ENCODE measurements at regions not wholly inside any gene's neighbourhood (a gene's known extent, or its start where the extent isn't known, plus 50 kb on each side); places are given as distances from the start of the nearest gene placed in this dataset.
A peak's percentile ranks its signal among the peaks of the same experiment; 100 is the strongest.

DNA sequence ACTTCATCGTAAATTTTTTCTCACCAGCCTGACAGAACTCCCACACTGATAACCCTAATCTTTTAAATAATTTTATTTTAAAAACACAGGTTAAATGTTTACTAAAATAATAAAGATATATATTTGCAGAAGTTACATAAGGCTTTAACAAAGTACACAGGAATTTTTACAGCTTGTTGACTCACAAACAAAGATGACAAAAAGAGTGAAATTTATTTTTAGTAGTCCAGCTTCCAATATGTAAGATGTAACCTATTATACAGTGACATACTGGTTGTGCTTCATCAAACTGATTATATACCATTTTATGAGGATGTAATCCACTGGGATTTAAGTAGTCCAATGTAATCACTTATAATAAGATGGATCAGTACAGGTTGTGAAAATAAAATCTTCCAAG lies 348.9 kb upstream of the SLC39A10 start:
- Histone ChIP-seq H2AFZ (ENCODE audit: low read depth, low read length) (no peak overlapping the region), H3K4me2 (ENCODE audit: low read length) (no peak overlapping the region), H3K9ac (ENCODE audit: low read length) (no peak overlapping the region), H3K27me3 (ENCODE audit: insufficient read depth, low read length) (no peaks in the 10 kb centered on the region), H3K4me1 (ENCODE audit: insufficient read depth, low read length) (no peaks in the 10 kb centered on the region), H3K9me3 (ENCODE audit: insufficient read depth, low read depth, low read length) (no peaks in the 10 kb centered on the region), H3K4me3 (ENCODE audit: insufficient read depth, low read depth, low read length) (no peak overlapping the region), H3K27ac (ENCODE audit: low read depth, low read length) (no peak overlapping the region), H4K20me1 (ENCODE audit: insufficient read depth, low read length) (no peaks in the 10 kb centered on the region), H3K79me2 (ENCODE audit: insufficient read depth, low read length) (no peaks in the 10 kb centered on the region), H3K36me3 (ENCODE audit: insufficient read depth, low read length) (no peaks in the 10 kb centered on the region)
- no peaks in the 10 kb centered on the region for H3K4me1 Mint-ChIP-seq (ENCODE audit: low read depth, unreplicated experiment)
- H3K27ac Mint-ChIP-seq (ENCODE audit: unreplicated experiment) = no peak overlapping the region
- no peak for TF ChIP-seq EZH2 (IDR thresholded peaks at IDR 0.05; ENCODE audit: insufficient read depth, low read length)
- TF ChIP-seq, protein P1, sequence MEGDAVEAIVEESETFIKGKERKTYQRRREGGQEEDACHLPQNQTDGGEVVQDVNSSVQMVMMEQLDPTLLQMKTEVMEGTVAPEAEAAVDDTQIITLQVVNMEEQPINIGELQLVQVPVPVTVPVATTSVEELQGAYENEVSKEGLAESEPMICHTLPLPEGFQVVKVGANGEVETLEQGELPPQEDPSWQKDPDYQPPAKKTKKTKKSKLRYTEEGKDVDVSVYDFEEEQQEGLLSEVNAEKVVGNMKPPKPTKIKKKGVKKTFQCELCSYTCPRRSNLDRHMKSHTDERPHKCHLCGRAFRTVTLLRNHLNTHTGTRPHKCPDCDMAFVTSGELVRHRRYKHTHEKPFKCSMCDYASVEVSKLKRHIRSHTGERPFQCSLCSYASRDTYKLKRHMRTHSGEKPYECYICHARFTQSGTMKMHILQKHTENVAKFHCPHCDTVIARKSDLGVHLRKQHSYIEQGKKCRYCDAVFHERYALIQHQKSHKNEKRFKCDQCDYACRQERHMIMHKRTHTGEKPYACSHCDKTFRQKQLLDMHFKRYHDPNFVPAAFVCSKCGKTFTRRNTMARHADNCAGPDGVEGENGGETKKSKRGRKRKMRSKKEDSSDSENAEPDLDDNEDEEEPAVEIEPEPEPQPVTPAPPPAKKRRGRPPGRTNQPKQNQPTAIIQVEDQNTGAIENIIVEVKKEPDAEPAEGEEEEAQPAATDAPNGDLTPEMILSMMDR (IDR thresholded peaks at IDR 0.05; ENCODE audit: insufficient read depth, low read depth, low read length) = no peak
- H3K27me3 Mint-ChIP-seq (ENCODE audit: low read depth, unreplicated experiment) = no peaks in the 10 kb centered on the region
- FAIRE-seq (no peak), DNase-seq (ENCODE audit: low read depth) (no peak)
- H3K36me3 Mint-ChIP-seq (ENCODE audit: low read depth, unreplicated experiment) = no peaks in the 10 kb centered on the region
- no peak overlapping the region for H3K4me3 Mint-ChIP-seq (ENCODE audit: unreplicated experiment)
- H3K9me3 Mint-ChIP-seq (ENCODE audit: unreplicated experiment) = no peaks in the 10 kb centered on the region

DNA sequence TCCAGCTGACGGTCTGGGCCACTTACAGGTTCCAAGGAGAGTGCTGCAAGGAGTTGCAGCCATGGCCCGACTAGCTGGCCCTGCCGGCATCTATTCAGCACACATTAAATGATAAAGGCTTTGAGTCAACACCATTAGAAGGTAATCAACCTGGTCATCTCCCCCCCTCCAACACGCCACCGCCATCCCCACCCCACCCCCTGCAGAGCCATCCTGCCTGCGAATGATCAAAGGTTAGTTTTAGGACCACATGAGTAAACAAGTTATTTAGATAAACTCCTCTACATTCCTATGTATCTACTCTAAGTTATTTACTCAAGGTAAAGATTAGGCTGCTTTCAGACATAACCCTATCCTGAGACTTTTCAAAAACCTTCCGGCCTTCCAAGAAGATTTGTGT lies 349.3 kb upstream of the SLC39A10 start:
- TF ChIP-seq EZH2 (IDR thresholded peaks at IDR 0.05; ENCODE audit: insufficient read depth, low read length) = no peak
- TF ChIP-seq, protein P1 (IDR thresholded peaks at IDR 0.05; ENCODE audit: insufficient read depth, low read depth, low read length) = no peak
- Histone ChIP-seq H3K79me2 (ENCODE audit: insufficient read depth, low read length) (no peaks in the 10 kb centered on the region), H3K27ac (ENCODE audit: low read depth, low read length) (no peak overlapping the region), H3K4me2 (ENCODE audit: low read length) (no peak overlapping the region), H3K4me3 (ENCODE audit: insufficient read depth, low read depth, low read length) (no peak overlapping the region), H3K9ac (ENCODE audit: low read length) (no peak overlapping the region), H3K4me1 (ENCODE audit: insufficient read depth, low read length) (no peaks in the 10 kb centered on the region), H3K27me3 (ENCODE audit: insufficient read depth, low read length) (no peaks in the 10 kb centered on the region), H3K36me3 (ENCODE audit: insufficient read depth, low read length) (no peaks in the 10 kb centered on the region), H4K20me1 (ENCODE audit: insufficient read depth, low read length) (no peaks in the 10 kb centered on the region), H2AFZ (ENCODE audit: low read depth, low read length) (no peak overlapping the region), H3K9me3 (ENCODE audit: insufficient read depth, low read depth, low read length) (no peaks in the 10 kb centered on the region)
- H3K4me1 Mint-ChIP-seq (ENCODE audit: low read depth, unreplicated experiment) = no peaks in the 10 kb centered on the region
- H3K27me3 Mint-ChIP-seq (ENCODE audit: low read depth, unreplicated experiment) = no peaks in the 10 kb centered on the region
- H3K9me3 Mint-ChIP-seq (ENCODE audit: unreplicated experiment) = no peaks in the 10 kb centered on the region
- DNase-seq (ENCODE audit: low read depth) (no peak), FAIRE-seq (no peak)
- H3K4me3 Mint-ChIP-seq (ENCODE audit: unreplicated experiment) = no peak overlapping the region
- H3K27ac Mint-ChIP-seq (ENCODE audit: unreplicated experiment) = no peak overlapping the region
- H3K36me3 Mint-ChIP-seq (ENCODE audit: low read depth, unreplicated experiment) = no peaks in the 10 kb centered on the region

DNA sequence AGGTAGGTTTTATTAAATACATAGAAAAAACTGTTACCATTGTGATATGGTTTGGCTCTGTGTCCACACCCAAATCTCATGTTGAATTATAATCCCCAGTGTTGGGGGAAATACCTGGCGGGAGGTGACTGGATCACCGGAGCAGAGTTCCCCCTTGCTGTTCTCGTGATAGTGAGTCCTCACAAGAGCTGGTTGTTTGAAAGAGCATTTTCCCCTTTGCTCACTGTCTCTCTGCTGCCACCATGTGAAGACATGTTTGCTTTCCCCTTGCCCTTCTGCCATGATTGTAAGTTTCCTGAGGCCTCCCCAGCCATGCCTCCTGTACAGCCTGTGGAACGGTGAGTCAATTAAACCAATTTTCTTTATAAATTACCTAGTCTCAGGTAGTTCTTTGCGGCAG lies 352.7 kb upstream of the SLC39A10 start:
- Mint-ChIP-seq H3K27me3 (ENCODE audit: low read depth, unreplicated experiment) (no peaks in the 10 kb centered on the region), H3K4me1 (ENCODE audit: low read depth, unreplicated experiment) (no peaks in the 10 kb centered on the region)
- no peak for FAIRE-seq

More for the DNA sequence above, 352.7 kb upstream of the SLC39A10 start:
- no peak overlapping the region for H3K27ac Mint-ChIP-seq (ENCODE audit: unreplicated experiment)
- no peak overlapping the region for H3K9ac ChIP-seq (ENCODE audit: low read length)
- H3K36me3 Mint-ChIP-seq (ENCODE audit: low read depth, unreplicated experiment) = no peaks in the 10 kb centered on the region
- no peaks in the 10 kb centered on the region for H3K27me3 ChIP-seq (ENCODE audit: insufficient read depth, low read length)
- H3K27ac ChIP-seq (ENCODE audit: low read depth, low read length) = no peak overlapping the region
- H3K4me2 ChIP-seq (ENCODE audit: low read length) = no peak overlapping the region
- H3K4me3 Mint-ChIP-seq (ENCODE audit: unreplicated experiment) = no peak overlapping the region
- H3K4me1 ChIP-seq (ENCODE audit: insufficient read depth, low read length) = no peaks in the 10 kb centered on the region
- H3K4me3 ChIP-seq (ENCODE audit: insufficient read depth, low read depth, low read length) = no peak overlapping the region
- no peaks in the 10 kb centered on the region for H3K9me3 Mint-ChIP-seq (ENCODE audit: unreplicated experiment)
- H2AFZ ChIP-seq (ENCODE audit: low read depth, low read length) = no peak overlapping the region
- no peaks in the 10 kb centered on the region for H3K9me3 ChIP-seq (ENCODE audit: insufficient read depth, low read depth, low read length)
- TF ChIP-seq, protein P1 (IDR thresholded peaks at IDR 0.05; ENCODE audit: insufficient read depth, low read depth, low read length) = peak; percentile 6
- no peak for TF ChIP-seq EZH2 (IDR thresholded peaks at IDR 0.05; ENCODE audit: insufficient read depth, low read length)
- no peaks in the 10 kb centered on the region for H3K79me2 ChIP-seq (ENCODE audit: insufficient read depth, low read length)
- no peaks in the 10 kb centered on the region for H3K36me3 ChIP-seq (ENCODE audit: insufficient read depth, low read length)
- H4K20me1 ChIP-seq (ENCODE audit: insufficient read depth, low read length) = no peaks in the 10 kb centered on the region
- no peak for DNase-seq (ENCODE audit: low read depth)
